NCI-H226 (cell line): ENCODE measurements at regions not wholly inside any gene's neighbourhood (a gene's known extent, or its start where the extent isn't known, plus 50 kb on each side); places are given as distances from the start of the nearest gene placed in this dataset.
"Not testable (repeated sequence)": the region's sequence is repeated elsewhere in the genome, so short reads cannot be mapped to it uniquely, and the experiment has no call there.

Experiments used
- DNase-seq: peaks from one replicate; pipeline ENCODE4 v3.0.0-alpha.2; 2015

GRCh38 chr1:56147034-56147433, 432.3 kb downstream of the PLPP3 start:
- no peak for DNase-seq

GRCh38 chr1:56146449-56146848, 432.9 kb downstream of the PLPP3 start:
- no peak for DNase-seq

GRCh38 chr1:56145581-56145980, 433.8 kb downstream of the PLPP3 start:
- DNase-seq = no peak

GRCh38 chr1:56142301-56142700, 437.1 kb downstream of the PLPP3 start:
- DNase-seq = no peak

GRCh38 chr1:56139836-56140235, 439.5 kb downstream of the PLPP3 start:
- DNase-seq = no peak

GRCh38 chr1:56137521-56138505, 441.6 kb downstream of the PLPP3 start:
- no peak for DNase-seq

GRCh38 chr1:56137090-56137489, 442.3 kb downstream of the PLPP3 start:
- no peak for DNase-seq

- DNase-seq = no peak
Measured at GRCh38 chr1:56135864-56136147, 443.6 kb downstream of the PLPP3 start.

- DNase-seq = no peak
Measured at GRCh38 chr1:56135069-56135863, 444.1 kb downstream of the PLPP3 start.

- no peak for DNase-seq
Measured at GRCh38 chr1:56133522-56134472, 445.6 kb downstream of the PLPP3 start.

- no peak for DNase-seq
Measured at GRCh38 chr1:56132520-56132919, 446.8 kb downstream of the PLPP3 start.

GRCh38 chr1:56129837-56130236, 449.5 kb downstream of the PLPP3 start:
- no peak for DNase-seq

GRCh38 chr1:56125316-56125715, 454.0 kb downstream of the PLPP3 start:
- DNase-seq = no peak

GRCh38 chr1:56123826-56124225, 455.5 kb downstream of the PLPP3 start:
- DNase-seq = no peak

- DNase-seq = peak; percentile 33
Measured at GRCh38 chr1:56123421-56123820, 455.9 kb downstream of the PLPP3 start.

GRCh38 chr1:56120021-56120420, 459.3 kb downstream of the PLPP3 start:
- no peak for DNase-seq

- not testable (repeated sequence) for DNase-seq
Measured at GRCh38 chr1:56118676-56119075, 460.7 kb downstream of the PLPP3 start.

GRCh38 chr1:56115701-56116100, 463.7 kb downstream of the PLPP3 start:
- no peak for DNase-seq

- no peak for DNase-seq
Measured at GRCh38 chr1:56113679-56114078, 465.7 kb downstream of the PLPP3 start.

- no peak for DNase-seq
Measured at GRCh38 chr1:56107275-56107638, 472.1 kb downstream of the PLPP3 start.

GRCh38 chr1:56106531-56107274, 472.7 kb downstream of the PLPP3 start:
- DNase-seq = no peak

- DNase-seq = no peak
Measured at GRCh38 chr1:56105397-56105796, 474.0 kb downstream of the PLPP3 start.
